ENCODE measurements at regions not wholly inside any gene's neighbourhood (a gene's known extent, or its start where the extent isn't known, plus 50 kb on each side); places are given as distances from the start of the nearest gene placed in this dataset.

DNA sequence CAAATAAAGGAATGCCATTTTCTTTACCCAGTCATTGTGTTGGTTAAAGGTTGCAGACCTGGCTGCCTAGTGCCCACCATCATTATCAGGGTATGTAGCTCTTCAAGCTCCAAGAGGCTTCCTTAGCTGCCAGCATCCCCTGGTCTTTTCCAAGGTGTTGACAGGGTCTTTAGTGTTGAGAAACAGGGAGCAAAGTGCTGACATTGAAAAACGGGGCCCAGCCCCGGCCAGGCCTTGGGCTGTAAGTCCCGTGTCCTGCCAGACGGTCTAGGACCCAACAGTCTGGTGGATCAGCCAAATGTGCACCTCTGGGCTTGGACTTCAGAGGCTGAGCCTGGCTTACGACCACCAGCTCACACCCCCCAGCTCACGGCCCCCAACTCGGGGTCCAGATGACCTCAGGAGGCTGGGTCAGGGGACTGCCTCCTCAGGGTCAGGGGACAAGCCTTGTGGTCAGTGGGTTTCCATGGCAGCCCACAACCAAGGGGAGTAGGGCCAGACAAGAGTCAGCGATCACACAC, 114.4 kb upstream of the MLN start:
- DNase-seq (no peak), ATAC-seq (ENCODE audit: insufficient read depth, low read depth) (no peak)
- no peak overlapping the region for H2AFZ ChIP-seq (ENCODE audit: low read depth, low read length)
- TF ChIP-seq, protein P1, sequence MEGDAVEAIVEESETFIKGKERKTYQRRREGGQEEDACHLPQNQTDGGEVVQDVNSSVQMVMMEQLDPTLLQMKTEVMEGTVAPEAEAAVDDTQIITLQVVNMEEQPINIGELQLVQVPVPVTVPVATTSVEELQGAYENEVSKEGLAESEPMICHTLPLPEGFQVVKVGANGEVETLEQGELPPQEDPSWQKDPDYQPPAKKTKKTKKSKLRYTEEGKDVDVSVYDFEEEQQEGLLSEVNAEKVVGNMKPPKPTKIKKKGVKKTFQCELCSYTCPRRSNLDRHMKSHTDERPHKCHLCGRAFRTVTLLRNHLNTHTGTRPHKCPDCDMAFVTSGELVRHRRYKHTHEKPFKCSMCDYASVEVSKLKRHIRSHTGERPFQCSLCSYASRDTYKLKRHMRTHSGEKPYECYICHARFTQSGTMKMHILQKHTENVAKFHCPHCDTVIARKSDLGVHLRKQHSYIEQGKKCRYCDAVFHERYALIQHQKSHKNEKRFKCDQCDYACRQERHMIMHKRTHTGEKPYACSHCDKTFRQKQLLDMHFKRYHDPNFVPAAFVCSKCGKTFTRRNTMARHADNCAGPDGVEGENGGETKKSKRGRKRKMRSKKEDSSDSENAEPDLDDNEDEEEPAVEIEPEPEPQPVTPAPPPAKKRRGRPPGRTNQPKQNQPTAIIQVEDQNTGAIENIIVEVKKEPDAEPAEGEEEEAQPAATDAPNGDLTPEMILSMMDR (IDR thresholded peaks at IDR 0.05; ENCODE audit: borderline replicate concordance, extremely low read depth, low read length, poor library complexity, severe bottlenecking): no peak
- no peak for TF ChIP-seq EZH2 (IDR thresholded peaks at IDR 0.05; ENCODE audit: borderline replicate concordance, low read depth, low read length, severe bottlenecking)
- H3K9me3 ChIP-seq (ENCODE audit: insufficient read depth, low read length, severe bottlenecking): no peaks in the 10 kb centered on the region
- no peaks in the 10 kb centered on the region for H3K79me2 ChIP-seq (ENCODE audit: insufficient read depth, low read length)
- H3K4me2 ChIP-seq (ENCODE audit: insufficient read depth, low read length): no peak overlapping the region
- H4K20me1 ChIP-seq (ENCODE audit: insufficient read depth, low read length): no peaks in the 10 kb centered on the region
- no peak overlapping the region for H3K9ac ChIP-seq (ENCODE audit: low read depth, low read length)
- peaks cover 22% of the 10 kb centered on the region for H3K27me3 ChIP-seq (ENCODE audit: insufficient read depth, low read length, poor library complexity)
- H3K27ac ChIP-seq (ENCODE audit: low read length): no peak overlapping the region
- 0 out of 2 replicates have a peak, but pooled peaks cover 3% of the 10 kb centered on the region for H3K4me1 ChIP-seq (ENCODE audit: insufficient read depth, low read length)
- H3K36me3 ChIP-seq (ENCODE audit: insufficient read depth, low read length): no peaks in the 10 kb centered on the region
- H3K4me3 ChIP-seq (ENCODE audit: low read depth in 1 of 2, low read length in 2 of 2): no peak overlapping the region

DNA sequence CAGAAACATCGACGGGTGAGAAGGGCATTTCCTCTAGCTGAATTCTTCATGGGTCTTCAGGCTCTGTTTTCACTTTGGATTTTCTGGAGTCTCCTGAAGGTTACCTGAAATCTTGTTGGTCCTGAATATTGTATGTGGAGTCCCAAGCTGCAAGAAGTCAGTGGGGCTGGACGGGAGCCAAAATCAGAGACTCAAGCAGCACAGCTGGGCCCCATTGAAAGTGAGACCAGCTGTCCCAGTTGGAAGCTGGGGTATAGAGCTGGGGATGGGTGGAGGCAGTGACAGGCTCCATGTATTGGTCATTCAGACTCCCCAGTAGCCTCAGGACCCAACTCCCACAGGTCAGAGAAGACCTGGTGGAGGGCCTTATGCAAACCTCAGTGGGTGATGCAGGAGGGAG, 111.3 kb upstream of the MLN start:
- Histone ChIP-seq H3K9me3 (ENCODE audit: insufficient read depth, low read length, severe bottlenecking) (no peaks in the 10 kb centered on the region), H3K36me3 (ENCODE audit: insufficient read depth, low read length) (no peaks in the 10 kb centered on the region), H2AFZ (ENCODE audit: low read depth, low read length) (no peak overlapping the region), H4K20me1 (ENCODE audit: insufficient read depth, low read length) (no peaks in the 10 kb centered on the region), H3K27ac (ENCODE audit: low read length) (no peak overlapping the region), H3K4me1 (ENCODE audit: insufficient read depth, low read length) (0 out of 2 replicates have a peak, but pooled peaks cover 3% of the 10 kb centered on the region), H3K4me2 (ENCODE audit: insufficient read depth, low read length) (no peak overlapping the region), H3K79me2 (ENCODE audit: insufficient read depth, low read length) (no peaks in the 10 kb centered on the region), H3K9ac (ENCODE audit: low read depth, low read length) (no peak overlapping the region), H3K4me3 (ENCODE audit: low read depth in 1 of 2, low read length in 2 of 2) (no peak overlapping the region), H3K27me3 (ENCODE audit: insufficient read depth, low read length, poor library complexity) (peaks cover 36% of the 10 kb centered on the region)
- ATAC-seq (ENCODE audit: insufficient read depth, low read depth) (peak; percentile 54; the same call in 2 of the 3 replicates), DNase-seq (peak; percentile 28)
- no peak for TF ChIP-seq EZH2 (IDR thresholded peaks at IDR 0.05; ENCODE audit: borderline replicate concordance, low read depth, low read length, severe bottlenecking)
- TF ChIP-seq, protein P1 (IDR thresholded peaks at IDR 0.05; ENCODE audit: borderline replicate concordance, extremely low read depth, low read length, poor library complexity, severe bottlenecking): no peak

DNA sequence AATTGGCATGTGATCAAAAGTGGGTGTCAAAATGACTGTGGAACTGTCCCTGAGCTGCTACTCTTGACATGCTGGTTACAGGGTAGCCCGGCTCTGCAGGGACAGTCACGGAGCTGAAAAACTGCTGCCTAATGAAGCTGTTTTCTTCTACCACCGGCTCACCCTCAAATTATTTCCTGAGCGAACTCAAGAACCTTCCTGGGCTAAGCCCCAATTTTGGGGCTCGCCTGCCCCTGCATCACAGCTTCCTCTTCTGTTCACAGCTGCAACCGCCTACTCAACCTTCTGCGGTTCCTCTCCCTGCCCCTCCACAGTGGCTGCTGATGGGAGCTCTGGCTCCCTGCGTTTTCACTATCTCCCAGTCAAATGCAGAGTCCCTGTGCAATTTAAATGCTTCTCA, 110.8 kb upstream of the MLN start:
- H3K4me2 ChIP-seq (ENCODE audit: insufficient read depth, low read length): no peak overlapping the region
- H4K20me1 ChIP-seq (ENCODE audit: insufficient read depth, low read length): no peaks in the 10 kb centered on the region
- no peaks in the 10 kb centered on the region for H3K79me2 ChIP-seq (ENCODE audit: insufficient read depth, low read length)
- no peak overlapping the region for H3K9ac ChIP-seq (ENCODE audit: low read depth, low read length)
- no peaks in the 10 kb centered on the region for H3K9me3 ChIP-seq (ENCODE audit: insufficient read depth, low read length, severe bottlenecking)
- no peak overlapping the region for H3K4me3 ChIP-seq (ENCODE audit: low read depth in 1 of 2, low read length in 2 of 2)
- H2AFZ ChIP-seq (ENCODE audit: low read depth, low read length): no peak overlapping the region
- peaks cover 36% of the 10 kb centered on the region for H3K27me3 ChIP-seq (ENCODE audit: insufficient read depth, low read length, poor library complexity)
- no peak for TF ChIP-seq EZH2 (IDR thresholded peaks at IDR 0.05; ENCODE audit: borderline replicate concordance, low read depth, low read length, severe bottlenecking)
- TF ChIP-seq, protein P1 (IDR thresholded peaks at IDR 0.05; ENCODE audit: borderline replicate concordance, extremely low read depth, low read length, poor library complexity, severe bottlenecking): no peak
- no peak overlapping the region for H3K27ac ChIP-seq (ENCODE audit: low read length)
- ATAC-seq (ENCODE audit: insufficient read depth, low read depth) (peak; percentile 90), DNase-seq (peak; percentile 62)
- H3K36me3 ChIP-seq (ENCODE audit: insufficient read depth, low read length): no peaks in the 10 kb centered on the region
- H3K4me1 ChIP-seq (ENCODE audit: insufficient read depth, low read length): 0 out of 2 replicates have a peak, but pooled peaks cover 3% of the 10 kb centered on the region

Data from DND-41 (cell line).